HepG2 (cell line): ENCODE measurements at regions not wholly inside any gene's neighbourhood (a gene's known extent, or its start where the extent isn't known, plus 50 kb on each side); places are given as distances from the start of the nearest gene placed in this dataset.

Experiments
- ATAC-seq: fragments of 200-7000 bp; cut with Tn5 transposase; 3 replicates; pipeline ENCODE4 v1.9.1; 2020; ENCODE audit warnings: mild to moderate bottlenecking, moderate library complexity
- BruUV-seq: library from RNA; stranded (reverse); fragments of 400-500 nt; replicated peaks from 2 replicates; lab custom pipeline; 2021; lab: Mats Ljungman, UMichigan
- CTCF ChIA-PET: fragments of 300-600 bp; formaldehyde crosslinking; extraction: SDS; loops from one replicate; lab custom pipeline; 2021; ENCODE audit warnings: low total read pairs, inconsistent platforms, low intra/inter-chr PET ratio; lab: Yijun Ruan, JAX
- POLR2A ChIA-PET: fragments of 350-600 bp; sonication (Branson Sonifier 250); formaldehyde crosslinking; loops from one replicate; lab custom pipeline; 2020; ENCODE audit warnings: antibody characterized with exemption, inconsistent platforms; lab: Yijun Ruan, JAX
- DNase-seq: peaks from one replicate; pipeline ENCODE4 v3.0.0-alpha.2; 2015; ENCODE audit warnings: low spot score
- FAIRE-seq: peaks from 3 replicates; lab custom pipeline; 2011; peaks lifted over from hg19 to GRCh38; lab: Jason Lieb, UNC
- H2AFZ ChIP-seq: one replicate; pipeline ENCODE4 v1.6.1; 2011; ENCODE audit warnings: low read length, inconsistent platforms
- H3K27ac ChIP-seq: fragments of 300-600 bp; 3 replicates; pipeline ENCODE4 v1.8.0; 2011; ENCODE audit warnings: mixed run types, mild to moderate bottlenecking, mixed read lengths, low read length, inconsistent platforms; ENCODE audit not compliant: insufficient read depth; ENCODE audit errors: extremely low read length
- H3K27me3 ChIP-seq, 2 experiments: fragments of 200-600 bp in 1 of 2; 2 replicates in 1 of 2; 3 replicates in 1 of 2; pipeline versions ENCODE4 v1.6.0 to v1.8.0; 2011; ENCODE audit warnings: low read length in 2 of 2, mild to moderate bottlenecking in 2 of 2, moderate library complexity in 2 of 2, inconsistent platforms in 1 of 2; ENCODE audit not compliant: insufficient read depth in 2 of 2, control insufficient read depth in 1 of 2
- H3K36me3 ChIP-seq, 2 experiments: fragments of 200-600 bp in 1 of 2; replicated peaks in 1 of 2; 2 replicates in 1 of 2; 3 replicates in 1 of 2; pipeline versions ENCODE4 v1.5.1 to v1.8.0; 2011; ENCODE audit warnings: low read length in 2 of 2, inconsistent platforms in 1 of 2; ENCODE audit not compliant: insufficient read depth in 2 of 2, control insufficient read depth in 1 of 2
- H3K4me1 ChIP-seq: 2 replicates; pipeline ENCODE4 v1.5.1; 2012; ENCODE audit warnings: low read length, inconsistent platforms; ENCODE audit not compliant: insufficient read depth
- H3K4me2 ChIP-seq: 2 replicates; pipeline ENCODE4 v1.6.0; 2011; ENCODE audit warnings: low read depth, low read length, inconsistent platforms
- H3K4me3 ChIP-seq, 3 experiments: fragments of 200-600 bp in 1 of 3; sonication (generic), shearing (Covaris generic) in 1 of 3; replicated peaks in 1 of 3; 2 replicates each; pipeline ENCODE4 v1.5.1; 2011 to 2016; ENCODE audit warnings: low read length in 3 of 3, inconsistent platforms in 2 of 3, low read depth in 2 of 3, mild to moderate bottlenecking in 2 of 3, control low read depth in 1 of 3, mixed read lengths in 1 of 3; ENCODE audit not compliant: insufficient read depth in 1 of 3
- H3K79me2 ChIP-seq: one replicate; pipeline ENCODE4 v1.6.1; 2011; ENCODE audit warnings: low read length, inconsistent platforms; ENCODE audit not compliant: insufficient read depth
- H3K9ac ChIP-seq: 2 replicates; pipeline ENCODE4 v1.6.0; 2011; ENCODE audit warnings: mild to moderate bottlenecking, low read depth, low read length, inconsistent platforms; ENCODE audit not compliant: insufficient read depth
- H3K9me3 ChIP-seq: 2 replicates; pipeline ENCODE4 v1.5.1; 2012; ENCODE audit warnings: mild to moderate bottlenecking, low read length
- H4K20me1 ChIP-seq: 2 replicates; pipeline ENCODE4 v1.6.0; 2011; ENCODE audit warnings: inconsistent platforms, mild to moderate bottlenecking, low read length, moderate library complexity; ENCODE audit not compliant: insufficient read depth
- HNF1A ChIP-seq, 2 experiments: sonication (generic) in 1 of 2; formaldehyde crosslinking in 1 of 2; IDR thresholded peaks; 2 replicates each; pipeline versions ENCODE4 v1.4.0 to v1.6.1; 2016 to 2020; ENCODE audit warnings: borderline replicate concordance in 1 of 2, low read depth in 1 of 2, mild to moderate bottlenecking in 1 of 2, missing genetic modification reagents in 1 of 2
- NAIF1 ChIP-seq: sonication (generic); formaldehyde crosslinking; IDR thresholded peaks from 2 replicates; pipeline ENCODE4 v1.5.0; 2020; ENCODE audit warnings: mild to moderate bottlenecking, missing genetic modification reagents, borderline replicate concordance
- ZMYM2 ChIP-seq: sonication (generic); formaldehyde crosslinking; IDR thresholded peaks from 2 replicates; pipeline ENCODE4 v1.8.0; 2022; ENCODE audit warnings: mild to moderate bottlenecking, missing genetic modification reagents
- ZNF558 ChIP-seq: sonication (generic); formaldehyde crosslinking; IDR thresholded peaks from 2 replicates; pipeline ENCODE4 v1.9.0; 2022; ENCODE audit warnings: mild to moderate bottlenecking, missing genetic modification reagents, borderline replicate concordance
- ZNF75D ChIP-seq: sonication (generic); formaldehyde crosslinking; IDR thresholded peaks from 2 replicates; pipeline ENCODE4 v1.8.1; 2023; ENCODE audit warnings: missing genetic modification reagents, mild to moderate bottlenecking, borderline replicate concordance
- ZSCAN21 ChIP-seq: sonication (generic); formaldehyde crosslinking; IDR thresholded peaks from 2 replicates; pipeline ENCODE4 v1.8.0; 2022; ENCODE audit warnings: mild to moderate bottlenecking, missing genetic modification reagents, moderate library complexity, borderline replicate concordance
- WGBS: methylation state at CpG from one replicate; pipeline ENCODE4 v1.1.6; 2017; ENCODE audit warnings: low lambda C conversion rate; 5-methylcytosine and 5-hydroxymethylcytosine counted together
- in situ Hi-C: cut with HindIII; loops from 2 replicates; pipeline ENCODE4 v1.10.0; 2017; ENCODE audit warnings: low pct_unique_long_range_greater_than_20kb; ENCODE audit not compliant: extremely low pct_ligation_motif_present
- intact Hi-C: fragments of 100-400 bp; cut with micrococcal nuclease; formaldehyde crosslinking; loops from one replicate; pipeline ENCODE4 v1.10.0; 2022; ENCODE audit not compliant: unreplicated experiment
- TF ChIP-seq, protein P1 (sequence below): IDR thresholded peaks from 2 replicates; pipeline ENCODE4 v1.6.1; 2016; ENCODE audit warnings: control low read depth

DNA sequence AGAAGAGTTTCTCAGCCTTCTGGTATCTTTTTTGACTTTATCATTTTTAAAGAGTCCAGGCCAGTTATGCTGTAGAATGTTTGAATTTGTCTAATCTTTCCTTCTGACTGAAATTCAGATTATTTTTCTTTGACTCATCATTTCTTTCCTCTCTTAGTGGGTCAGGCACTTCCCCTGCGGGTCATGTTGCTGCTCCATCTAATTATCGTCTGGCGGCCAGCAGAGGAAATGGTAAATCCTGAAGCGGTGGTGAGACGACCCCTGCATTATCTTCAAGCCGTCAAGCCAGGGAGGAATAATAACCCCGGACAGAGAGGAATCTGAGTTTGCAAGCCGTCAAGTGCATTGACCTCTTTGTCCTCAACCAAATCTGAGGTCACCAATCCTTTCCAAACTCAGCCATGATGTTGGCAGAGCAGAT lies 102.1 kb downstream of the ADSS2 start:
- Histone ChIP-seq H3K4me1 (no peaks in the 10 kb centered on the region), H2AFZ (no peak overlapping the region), H3K27ac (no peak overlapping the region), H3K36me3 (no peaks in the 10 kb centered on the region), H3K79me2 (no peaks in the 10 kb centered on the region), H3K9ac (no peak overlapping the region), H3K9me3 (no peaks in the 10 kb centered on the region), H3K27me3 (peaks cover 0 to 16% of the 10 kb centered on the region in 2 experiments; a peak in 3 of 5 replicates), H3K4me2 (no peak overlapping the region), H3K4me3 (no peak overlapping the region), H4K20me1 (no peaks in the 10 kb centered on the region)
- BruUV-seq = no TSS peak
- TF ChIP-seq ZNF75D (CRISPR knock-in tag) (no peak), NAIF1 (CRISPR knock-in tag) (no peak), ZNF558 (CRISPR knock-in tag) (no peak), ZMYM2 (CRISPR knock-in tag) (no peak), ZSCAN21 (no peak), HNF1A (IDR thresholded peaks at IDR 0.05; ENCODE audit: low read depth) (no peak), HNF1A (CRISPR knock-in tag; IDR thresholded peaks at IDR 0.05; ENCODE audit: borderline replicate concordance) (no peak)
- TF ChIP-seq, protein P1, sequence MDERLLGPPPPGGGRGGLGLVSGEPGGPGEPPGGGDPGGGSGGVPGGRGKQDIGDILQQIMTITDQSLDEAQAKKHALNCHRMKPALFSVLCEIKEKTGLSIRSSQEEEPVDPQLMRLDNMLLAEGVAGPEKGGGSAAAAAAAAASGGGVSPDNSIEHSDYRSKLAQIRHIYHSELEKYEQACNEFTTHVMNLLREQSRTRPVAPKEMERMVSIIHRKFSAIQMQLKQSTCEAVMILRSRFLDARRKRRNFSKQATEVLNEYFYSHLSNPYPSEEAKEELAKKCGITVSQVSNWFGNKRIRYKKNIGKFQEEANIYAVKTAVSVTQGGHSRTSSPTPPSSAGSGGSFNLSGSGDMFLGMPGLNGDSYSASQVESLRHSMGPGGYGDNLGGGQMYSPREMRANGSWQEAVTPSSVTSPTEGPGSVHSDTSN (CRISPR knock-in tag) = no peak
- intact Hi-C loops (no loop called here), in situ Hi-C loops (no loop called here)
- ChIA-PET POLR2A (no interaction called here), CTCF (no interaction called here)
- ATAC-seq (no peak), FAIRE-seq (no peak), DNase-seq (no peak)
- WGBS = 53% methylated on average over 8 of the region's 8 CpGs
